K562 (cell line): ENCODE measurements at regions not wholly inside any gene's neighbourhood (a gene's known extent, or its start where the extent isn't known, plus 50 kb on each side); places are given as distances from the start of the nearest gene placed in this dataset.

Experiments
- EZH2 ChIP-seq: IDR thresholded peaks from 2 replicates; pipeline ENCODE4 v1.6.1; 2012; ENCODE audit warnings: low read depth, mild to moderate bottlenecking, inconsistent platforms, low read length, borderline replicate concordance
- MAFK ChIP-seq: IDR thresholded peaks from 2 replicates; pipeline ENCODE4 v1.6.1; 2011; ENCODE audit warnings: low read length, improper control_type of control experiment
- MCM3 ChIP-seq: fragments of 450-650 bp; IDR thresholded peaks from 2 replicates; pipeline ENCODE4 v1.6.1; 2016
- MXD1 ChIP-seq: fragments of 250-450 bp; sonication (Bioruptor Pico); IDR thresholded peaks from 2 replicates; pipeline ENCODE4 v1.8.0; 2021; ENCODE audit warnings: borderline replicate concordance, mild to moderate bottlenecking, moderate library complexity; ENCODE audit not compliant: poor library complexity, severe bottlenecking
- RFX5 ChIP-seq: IDR thresholded peaks from 2 replicates; pipeline ENCODE4 v1.6.1; 2011; ENCODE audit warnings: low read depth, mild to moderate bottlenecking, improper control_type of control experiment, low read length
- ZEB2 ChIP-seq: fragments of 450-650 bp; IDR thresholded peaks from 2 replicates; pipeline ENCODE4 v1.6.1; 2016

GRCh38 chr18:24674200-24674599, 213.8 kb downstream of the HRH4 start:
- TF ChIP-seq MXD1 (CRISPR knock-in tag) (no peak), EZH2 (no peak), MAFK (no peak), RFX5 (no peak), MCM3 (no peak), ZEB2 (no peak)
